Skeletal muscle tissue (tissue), 3 donors: ENCODE measurements at regions not wholly inside any gene's neighbourhood (a gene's known extent, or its start where the extent isn't known, plus 50 kb on each side); places are given as distances from the start of the nearest gene placed in this dataset.
"Not testable (repeated sequence)": the region's sequence is repeated elsewhere in the genome, so short reads cannot be mapped to it uniquely, and the experiment has no call there.

ENCODE experiments used
- H3K27ac ChIP-seq: one replicate; pipeline ENCODE4 v1.7.0; 2013; ENCODE audit warnings: mild to moderate bottlenecking, low read depth, low read length, inconsistent platforms
- H3K27me3 ChIP-seq, 3 donors: one replicate each; pipeline ENCODE4 v1.7.0; 2013; ENCODE audit warnings: low read length in 3 of 3; ENCODE audit not compliant: control insufficient read depth in 3 of 3, insufficient read depth in 3 of 3
- H3K36me3 ChIP-seq, 3 donors: one replicate each; pipeline ENCODE4 v1.7.0; 2013; ENCODE audit warnings: low read length in 3 of 3; ENCODE audit not compliant: control insufficient read depth in 3 of 3, insufficient read depth in 3 of 3
- H3K4me1 ChIP-seq, 3 donors: one replicate each; pipeline ENCODE4 v1.7.0; 2013; ENCODE audit warnings: low read length in 3 of 3, mild to moderate bottlenecking in 3 of 3; ENCODE audit not compliant: control insufficient read depth in 3 of 3, insufficient read depth in 3 of 3
- H3K4me3 ChIP-seq, 3 donors: one replicate each; pipeline ENCODE4 v1.7.0; 2013; ENCODE audit warnings: low read length in 3 of 3
- H3K9ac ChIP-seq, 3 donors: one replicate each; pipeline ENCODE4 v1.7.0; 2013; ENCODE audit warnings: low read length in 3 of 3, mild to moderate bottlenecking in 3 of 3, moderate library complexity in 2 of 3, low read depth in 1 of 3
- H3K9me3 ChIP-seq, 3 donors: one replicate each; pipeline ENCODE4 v1.7.0; 2013; ENCODE audit warnings: low read length in 3 of 3; ENCODE audit not compliant: control insufficient read depth in 3 of 3
- donor health status: Osteomylitis.

GRCh38 chr3:194905696-194906095 lies 220.0 kb downstream of the FAM43A start:
- no peaks in the 10 kb centered on the region for H3K36me3 ChIP-seq
- no peak overlapping the region for H3K9ac ChIP-seq
- H3K4me1 ChIP-seq: no peaks in the 10 kb centered on the region
- H3K9me3 ChIP-seq: no peaks in the 10 kb centered on the region
- no peak overlapping the region for H3K4me3 ChIP-seq
- H3K27ac ChIP-seq: no peak overlapping the region
- H3K27me3 ChIP-seq: no peaks in the 10 kb centered on the region

DNA sequence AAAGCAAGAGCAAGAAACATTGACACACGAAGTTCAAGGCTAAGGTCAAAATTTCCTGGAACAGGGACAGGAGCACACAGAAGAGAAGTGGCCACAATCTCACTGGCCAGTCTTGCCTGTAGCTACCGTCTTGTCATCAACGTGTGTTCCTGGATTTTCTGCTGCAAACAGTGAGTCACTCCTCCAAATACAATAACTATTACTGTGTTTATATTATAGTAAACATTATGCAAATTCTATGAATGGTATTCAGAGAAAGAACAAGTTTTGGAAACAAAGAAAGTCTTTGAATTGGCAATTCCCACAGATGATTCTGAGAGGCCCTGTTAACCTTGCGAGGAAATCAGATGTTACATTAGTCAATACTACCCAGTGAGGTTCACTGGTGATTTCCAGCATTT lies 220.5 kb downstream of the FAM43A start:
- H3K9me3 ChIP-seq: no peaks in the 10 kb centered on the region

GRCh38 chr3:194906970-194907629 lies 221.4 kb downstream of the FAM43A start:
- H3K27me3 ChIP-seq: no peaks in the 10 kb centered on the region
- H3K4me3 ChIP-seq: no peak overlapping the region
- H3K4me1 ChIP-seq: no peaks in the 10 kb centered on the region
- H3K27ac ChIP-seq: no peak overlapping the region
- H3K9me3 ChIP-seq: no peaks in the 10 kb centered on the region
- no peaks in the 10 kb centered on the region for H3K36me3 ChIP-seq
- H3K9ac ChIP-seq: no peak overlapping the region

More for the DNA sequence above, 220.5 kb downstream of the FAM43A start:
- Histone ChIP-seq H3K4me3 (no peak overlapping the region), H3K4me1 (no peaks in the 10 kb centered on the region), H3K36me3 (no peaks in the 10 kb centered on the region), H3K27ac (no peak overlapping the region), H3K27me3 (no peaks in the 10 kb centered on the region), H3K9ac (no peak overlapping the region)

DNA sequence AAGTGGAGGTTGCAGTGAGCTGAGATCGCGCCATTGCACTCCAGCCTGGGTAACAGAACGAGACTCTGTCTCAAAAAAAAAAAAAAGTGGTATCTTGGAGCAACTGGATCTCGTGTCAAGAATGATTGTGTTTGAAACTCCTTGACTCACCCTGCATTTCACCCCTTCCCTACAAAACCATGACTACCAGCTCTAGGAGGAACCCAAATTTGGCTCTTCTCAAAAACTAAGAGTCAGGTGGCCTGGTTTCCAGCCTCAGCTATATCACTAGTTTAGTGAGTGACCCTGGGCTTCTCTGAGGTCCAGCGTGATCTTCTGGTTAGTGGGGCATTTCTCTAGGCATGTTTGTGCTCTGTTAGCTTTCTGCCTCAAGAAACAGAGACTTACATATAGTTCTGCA lies 222.1 kb downstream of the FAM43A start:
- no peak overlapping the region for H3K27ac ChIP-seq
- H3K4me1 ChIP-seq: no peaks in the 10 kb centered on the region
- no peaks in the 10 kb centered on the region for H3K9me3 ChIP-seq
- H3K4me3 ChIP-seq: no peak overlapping the region
- no peaks in the 10 kb centered on the region for H3K36me3 ChIP-seq
- H3K9ac ChIP-seq: no peak overlapping the region
- no peaks in the 10 kb centered on the region for H3K27me3 ChIP-seq

DNA sequence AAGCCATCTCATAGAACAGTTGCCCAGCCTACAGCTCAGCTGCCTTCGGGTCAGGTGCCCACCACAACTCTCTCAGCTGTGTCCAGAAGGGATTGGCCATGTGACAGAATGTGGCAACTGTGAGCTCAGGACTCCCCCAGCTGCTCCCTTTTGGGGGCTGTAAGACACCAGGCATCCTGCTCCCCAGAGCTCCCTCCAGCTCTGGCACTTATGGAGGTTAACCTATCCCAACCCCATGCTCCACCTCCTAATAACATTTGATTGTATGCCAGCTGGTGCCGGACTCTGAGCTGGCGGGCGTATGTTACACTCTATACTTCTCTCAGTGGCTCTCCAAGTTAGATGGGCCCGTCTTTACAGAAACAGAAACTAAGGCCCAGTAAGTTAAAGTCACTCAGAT lies 222.8 kb downstream of the FAM43A start:
- Histone ChIP-seq H3K27ac (no peak overlapping the region), H3K36me3 (no peaks in the 10 kb centered on the region), H3K4me1 (no peaks in the 10 kb centered on the region), H3K27me3 (peaks cover 0 to 3% (median 0%) of the 10 kb centered on the region in 3 donors), H3K9me3 (no peaks in the 10 kb centered on the region), H3K4me3 (no peak overlapping the region), H3K9ac (no peak overlapping the region)

DNA sequence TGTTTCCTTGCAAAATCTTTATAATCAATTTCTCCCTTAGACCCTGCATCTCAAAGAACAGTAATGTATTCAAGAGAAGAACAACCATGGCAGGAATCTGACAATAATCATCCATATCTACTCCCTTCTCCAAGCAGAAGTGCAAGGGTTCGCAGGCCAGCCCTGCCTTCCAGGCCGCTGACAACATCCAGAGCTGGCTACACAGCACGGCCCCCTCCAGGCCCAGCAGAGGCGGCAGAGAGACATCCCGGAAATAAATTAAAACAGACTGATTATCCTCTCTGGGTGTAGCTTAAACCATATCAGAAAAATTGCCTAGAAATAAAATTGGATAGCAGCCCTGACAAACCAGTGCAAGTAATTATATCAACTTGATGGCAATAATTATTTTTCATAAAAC lies 223.3 kb downstream of the FAM43A start:
- Histone ChIP-seq H3K27me3 (peaks cover 0 to 3% (median 0%) of the 10 kb centered on the region in 3 donors), H3K27ac (no peak overlapping the region), H3K4me3 (no peak overlapping the region), H3K4me1 (no peaks in the 10 kb centered on the region), H3K9ac (no peak overlapping the region), H3K36me3 (no peaks in the 10 kb centered on the region), H3K9me3 (no peaks in the 10 kb centered on the region)

DNA sequence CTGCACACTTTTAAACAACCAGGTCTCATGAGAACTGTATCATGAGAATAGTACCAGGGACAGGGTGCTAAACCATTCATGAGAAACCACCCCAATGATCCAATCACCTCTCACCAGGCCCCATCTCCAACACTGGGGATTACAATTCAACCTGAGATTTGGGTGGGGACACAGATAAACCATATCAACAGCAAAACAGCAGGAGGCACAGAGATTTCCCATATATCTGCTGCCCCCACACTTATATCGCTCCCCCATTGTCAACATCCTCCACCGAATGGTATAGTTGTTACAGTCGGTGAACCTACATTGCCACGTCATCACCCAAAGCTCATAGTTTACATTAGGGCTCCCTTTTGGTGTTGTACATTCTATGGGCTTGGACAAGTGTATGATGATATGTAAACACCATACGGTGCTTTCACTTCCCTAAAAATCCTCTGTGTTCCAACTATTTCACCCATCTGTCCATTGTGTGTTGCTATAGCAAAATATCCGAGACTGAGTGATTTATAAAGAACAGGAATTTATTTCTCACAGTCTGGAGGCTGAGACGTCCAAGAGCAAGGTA lies 224.8 kb downstream of the FAM43A start:
- H3K27me3 ChIP-seq: peaks cover 0 to 3% (median 0%) of the 10 kb centered on the region in 3 donors
- H3K9me3 ChIP-seq: no peaks in the 10 kb centered on the region

DNA sequence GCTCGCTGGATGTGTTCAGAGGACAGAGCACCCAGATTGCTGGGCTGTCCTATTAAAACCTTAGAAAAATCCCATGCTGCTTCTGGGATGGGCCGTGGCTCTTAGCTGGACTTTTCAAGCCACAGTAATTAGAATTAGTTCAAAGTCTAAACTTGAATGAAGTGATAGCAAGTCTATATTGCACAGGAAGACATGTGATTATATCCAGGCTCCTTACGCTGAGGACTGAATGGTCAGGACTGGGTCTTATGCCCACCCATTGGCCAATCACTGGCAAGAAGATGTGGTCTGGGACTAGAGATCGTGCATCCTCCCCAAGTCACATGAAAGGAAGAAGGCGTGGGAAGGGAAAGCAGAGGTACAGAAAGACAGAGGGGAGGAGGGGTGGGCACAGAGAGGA lies 227.6 kb downstream of the FAM43A start:
- Histone ChIP-seq H3K36me3 (no peaks in the 10 kb centered on the region), H3K4me3 (no peak overlapping the region), H3K9me3 (no peaks in the 10 kb centered on the region), H3K4me1 (no peaks in the 10 kb centered on the region), H3K27ac (no peak overlapping the region), H3K9ac (no peak overlapping the region), H3K27me3 (peaks cover 0 to 3% (median 0%) of the 10 kb centered on the region in 3 donors)

More for the DNA sequence above, 224.8 kb downstream of the FAM43A start:
- Histone ChIP-seq H3K4me1 (no peaks in the 10 kb centered on the region), H3K27ac (no peak overlapping the region), H3K9ac (no peak overlapping the region), H3K36me3 (no peaks in the 10 kb centered on the region), H3K4me3 (no peak overlapping the region)

GRCh38 chr3:194924889-194925288 lies 239.2 kb downstream of the FAM43A start:
- not testable (repeated sequence) for H3K9ac ChIP-seq

DNA sequence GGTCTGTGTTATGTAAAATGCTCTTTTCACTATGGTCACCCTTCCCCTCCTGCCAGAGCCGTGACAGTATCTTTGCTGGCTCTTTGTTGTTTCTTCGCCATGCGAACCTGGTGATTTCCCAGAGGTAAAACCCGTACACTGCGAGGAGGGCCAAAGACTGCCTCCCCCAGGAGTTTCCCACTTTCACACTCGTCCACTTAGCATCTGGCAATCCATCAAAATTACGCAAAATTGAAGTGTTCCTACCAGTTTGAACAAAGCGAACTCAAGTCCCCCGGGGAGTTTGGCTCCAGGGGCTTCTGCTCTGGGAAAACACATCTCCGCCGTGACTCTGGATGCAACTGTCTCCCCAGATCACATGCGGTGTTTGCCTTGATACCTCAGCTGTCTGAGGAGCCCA lies 239.9 kb downstream of the FAM43A start:
- H3K27me3 ChIP-seq: no peaks in the 10 kb centered on the region
- H3K4me1 ChIP-seq: peaks cover 10 to 13% (median 12%) of the 10 kb centered on the region in 3 donors
- H3K36me3 ChIP-seq: no peaks in the 10 kb centered on the region
- no peak overlapping the region for H3K4me3 ChIP-seq
- H3K9ac ChIP-seq: no peak overlapping the region
- H3K9me3 ChIP-seq: no peaks in the 10 kb centered on the region
- H3K27ac ChIP-seq: no peak overlapping the region

More at GRCh38 chr3:194924889-194925288, 239.2 kb downstream of the FAM43A start:
- not testable (repeated sequence) for H3K4me3 ChIP-seq, H3K27me3 ChIP-seq, H3K4me1 ChIP-seq, H3K27ac ChIP-seq, H3K9me3 ChIP-seq, H3K36me3 ChIP-seq
